ENCODE measurements at regions not wholly inside any gene's neighbourhood (a gene's known extent, or its start where the extent isn't known, plus 50 kb on each side); places are given as distances from the start of the nearest gene placed in this dataset.
"Not testable (repeated sequence)": the region's sequence is repeated elsewhere in the genome, so short reads cannot be mapped to it uniquely, and the experiment has no call there.

DNA sequence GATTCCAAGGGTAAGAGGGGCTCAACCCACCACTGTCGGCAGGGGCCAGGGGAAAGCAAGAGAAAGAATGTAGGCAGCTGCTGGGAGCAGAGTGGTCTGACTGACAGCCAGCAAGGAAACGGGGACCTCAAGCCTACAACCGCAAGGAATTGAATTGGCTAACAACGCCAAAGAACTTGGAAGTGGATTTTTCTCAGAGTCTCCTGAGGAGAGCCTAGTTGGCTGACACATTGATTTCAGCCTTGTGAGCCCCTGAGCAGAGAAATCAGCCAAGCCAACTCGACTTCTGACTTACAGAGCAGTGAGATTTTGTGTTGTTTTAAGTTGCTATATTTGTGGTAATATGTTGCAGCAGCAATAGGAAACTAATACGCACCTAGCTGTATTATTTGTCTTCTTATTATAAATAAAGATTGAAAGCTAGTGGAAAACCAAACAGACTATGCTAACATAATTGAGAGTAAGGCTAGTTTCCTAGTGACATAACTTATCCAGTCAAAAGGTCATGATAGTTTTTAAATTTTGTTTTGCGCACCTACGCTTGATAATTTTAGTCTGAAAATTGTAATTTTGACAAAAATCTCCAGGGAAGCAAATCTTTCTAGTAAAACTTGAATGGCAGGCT is 145.8 kb upstream of the HCCS start:
- DNase-seq = peak in 1 of 3 donors; percentile 56

GRCh38 chrX:10966057-10966456 is 145.1 kb upstream of the HCCS start:
- DNase-seq = no peak

GRCh38 chrX:10971176-10971575 is 140.0 kb upstream of the HCCS start:
- peak in 1 of 3 donors; percentile 11 for DNase-seq

DNA sequence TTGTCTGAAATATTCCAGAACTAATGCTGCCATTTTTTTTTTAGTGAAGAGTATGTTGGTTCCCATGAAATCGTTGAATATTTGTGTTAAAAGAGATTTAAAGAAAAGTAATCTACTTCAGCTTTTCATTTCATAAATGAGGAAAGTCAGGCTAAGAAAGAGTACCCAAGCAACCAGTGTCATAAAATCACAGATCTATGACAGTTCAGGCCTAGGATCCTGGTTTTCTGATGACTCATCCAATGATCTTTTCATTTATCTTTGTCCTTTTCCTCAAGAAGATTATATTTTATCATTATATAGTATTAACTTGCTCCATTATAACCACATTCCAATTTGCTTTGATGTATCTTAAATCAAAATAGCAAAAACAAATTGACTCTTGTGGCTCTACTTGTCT is 139.4 kb upstream of the HCCS start:
- no peak for DNase-seq

- peak; percentile 57 to 84 (median 73) for DNase-seq
Observed at GRCh38 chrX:10972706-10973105, 138.4 kb upstream of the HCCS start.

DNA sequence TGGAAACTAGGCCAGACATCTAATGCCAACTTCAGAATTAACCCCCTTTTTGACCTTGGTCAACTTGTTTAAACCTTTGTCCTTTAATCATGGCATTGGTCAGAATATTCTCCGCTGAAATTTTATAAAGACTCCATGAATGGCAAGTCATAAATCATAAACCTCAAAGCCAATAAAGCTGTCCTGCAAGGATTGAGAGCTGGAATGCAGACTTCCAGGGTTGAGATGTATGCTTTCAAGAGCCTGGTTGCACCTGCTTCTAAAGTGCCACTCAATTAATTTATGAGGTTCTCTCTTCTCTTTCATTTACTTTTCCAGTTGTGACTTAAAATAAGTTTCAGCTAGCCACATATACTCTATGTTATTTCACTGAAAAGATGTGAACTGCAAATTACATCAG is 136.2 kb upstream of the HCCS start:
- no peak for DNase-seq

DNA sequence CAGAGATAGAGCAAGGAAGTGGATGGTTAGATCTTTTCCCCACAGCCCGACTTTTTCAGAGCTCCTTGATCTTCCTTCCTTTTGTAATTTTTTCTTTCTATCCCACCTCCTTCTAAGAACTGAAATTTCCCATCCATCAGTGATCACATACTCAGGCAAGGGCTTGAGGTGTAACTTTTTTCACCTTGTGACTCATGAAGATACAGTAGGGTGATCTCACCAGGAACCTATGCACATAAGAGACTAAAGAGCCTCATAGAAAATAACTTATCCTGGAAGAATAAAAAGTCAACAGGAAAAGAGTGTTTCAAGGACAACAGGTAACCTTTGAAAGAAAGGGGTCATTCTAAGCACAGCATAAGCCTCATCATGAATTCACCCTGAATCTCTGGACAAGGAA is 131.2 kb upstream of the HCCS start:
- DNase-seq = no peak

- no peak for DNase-seq
Observed at GRCh38 chrX:10981506-10981905, 129.6 kb upstream of the HCCS start.

GRCh38 chrX:10983526-10983925 is 127.6 kb upstream of the HCCS start:
- DNase-seq = no peak

- DNase-seq = no peak
Observed at GRCh38 chrX:10984213-10984612, 126.9 kb upstream of the HCCS start.

GRCh38 chrX:10986616-10987015 is 124.5 kb upstream of the HCCS start:
- peak in 1 of 3 donors; percentile 17 for DNase-seq

DNA sequence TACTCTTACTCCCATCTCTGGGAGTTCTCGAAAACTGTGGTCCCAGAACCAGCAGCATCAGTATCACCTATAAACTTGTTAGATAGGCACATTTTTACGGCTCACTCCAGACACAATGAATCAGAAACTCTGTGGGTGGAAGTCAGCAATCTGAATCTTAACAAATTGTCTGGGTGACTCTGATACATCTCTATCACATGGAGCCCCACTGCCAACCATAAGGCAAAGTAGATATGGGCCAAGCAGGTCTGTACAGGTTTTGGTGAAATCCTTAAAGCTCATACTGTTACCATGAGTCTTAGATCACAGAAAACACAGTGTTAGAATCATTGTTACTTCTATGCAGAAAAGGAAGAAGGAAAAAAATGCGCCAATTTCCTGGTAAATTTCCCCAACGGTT is 122.5 kb upstream of the HCCS start:
- DNase-seq = no peak

GRCh38 chrX:10989386-10989785 is 121.7 kb upstream of the HCCS start:
- DNase-seq = no peak

GRCh38 chrX:10990418-10990817 is 120.7 kb upstream of the HCCS start:
- no peak for DNase-seq

- peak in 2 of 3 donors; percentile 31 to 50 for DNase-seq
Observed at GRCh38 chrX:10990976-10991375, 120.2 kb upstream of the HCCS start.

DNA sequence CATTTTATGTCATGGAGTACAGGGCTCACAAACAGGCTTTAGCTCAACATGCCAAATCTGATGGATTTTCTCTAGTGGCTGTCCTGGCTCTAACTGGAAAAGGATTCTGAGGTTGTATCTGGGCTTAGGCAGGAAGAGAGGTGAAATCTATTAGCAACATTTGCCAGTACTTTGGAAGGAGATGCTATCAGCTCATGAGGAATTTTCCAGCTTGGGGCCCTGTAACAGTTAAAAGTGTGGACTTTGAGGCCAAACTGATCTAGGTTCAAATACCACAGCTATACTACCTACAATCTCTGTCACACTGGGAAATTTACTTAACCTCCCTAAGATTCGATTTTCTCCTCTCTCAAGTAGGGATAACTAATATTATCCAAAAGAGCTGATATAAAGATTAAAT is 119.0 kb upstream of the HCCS start:
- DNase-seq = no peak

GRCh38 chrX:11007076-11007475 is 104.1 kb upstream of the HCCS start:
- DNase-seq = not testable (repeated sequence)

GRCh38 chrX:11010476-11010875 is 100.7 kb upstream of the HCCS start:
- DNase-seq = no peak

GRCh38 chrX:11016728-11017127 is 94.4 kb upstream of the HCCS start:
- no peak for DNase-seq

DNA sequence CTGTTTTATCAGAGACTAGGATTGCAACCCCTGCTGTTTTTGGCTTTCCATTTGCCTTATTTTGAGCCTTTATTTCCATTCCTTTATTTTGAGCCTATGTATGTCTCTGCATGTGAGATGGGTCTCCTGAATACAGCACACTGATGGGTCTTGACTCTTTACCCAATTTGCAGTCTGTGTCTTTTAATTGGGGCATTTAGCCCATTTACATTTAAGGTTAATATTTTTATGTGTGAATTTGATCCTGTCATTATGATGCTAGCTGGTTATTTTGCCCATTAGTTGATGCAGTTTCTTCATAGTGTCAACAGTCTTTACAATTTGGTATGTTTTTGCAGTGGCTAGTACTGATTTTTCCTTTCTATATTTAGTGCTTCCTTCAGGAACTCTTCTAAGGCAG is 88.5 kb upstream of the HCCS start:
- not testable (repeated sequence) for DNase-seq

DNA sequence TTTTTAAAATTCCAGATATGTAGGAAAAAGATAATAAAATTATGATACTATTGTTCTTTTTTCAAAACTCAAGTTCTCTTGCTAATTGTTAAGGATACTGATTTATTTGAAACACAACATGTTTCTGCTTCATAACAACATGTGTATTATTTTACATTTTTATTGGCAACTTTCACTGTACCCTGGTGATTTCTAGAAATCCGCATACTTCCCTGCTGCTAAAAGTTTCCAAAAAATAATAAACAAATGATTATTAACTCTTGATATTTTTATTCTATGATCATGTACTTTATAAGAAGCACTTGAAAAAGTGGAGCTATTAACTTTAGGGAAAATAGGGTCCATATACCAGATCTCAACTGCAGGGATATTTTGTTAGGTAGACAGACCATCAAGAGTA is 71.2 kb upstream of the HCCS start:
- DNase-seq = peak in 2 of 3 donors; percentile 18 to 63

- peak in 1 of 3 donors; percentile 12 for DNase-seq
Observed at GRCh38 chrX:11040405-11040804, 70.7 kb upstream of the HCCS start.

- no peak for DNase-seq
Observed at GRCh38 chrX:11040996-11041395, 70.1 kb upstream of the HCCS start.

GRCh38 chrX:11050013-11050412 is 61.1 kb upstream of the HCCS start:
- DNase-seq = no peak

GRCh38 chrX:11053351-11053750 is 57.8 kb upstream of the HCCS start:
- no peak for DNase-seq
